ENCODE measurements at regions not wholly inside any gene's neighbourhood (a gene's known extent, or its start where the extent isn't known, plus 50 kb on each side); places are given as distances from the start of the nearest gene placed in this dataset.

DNA sequence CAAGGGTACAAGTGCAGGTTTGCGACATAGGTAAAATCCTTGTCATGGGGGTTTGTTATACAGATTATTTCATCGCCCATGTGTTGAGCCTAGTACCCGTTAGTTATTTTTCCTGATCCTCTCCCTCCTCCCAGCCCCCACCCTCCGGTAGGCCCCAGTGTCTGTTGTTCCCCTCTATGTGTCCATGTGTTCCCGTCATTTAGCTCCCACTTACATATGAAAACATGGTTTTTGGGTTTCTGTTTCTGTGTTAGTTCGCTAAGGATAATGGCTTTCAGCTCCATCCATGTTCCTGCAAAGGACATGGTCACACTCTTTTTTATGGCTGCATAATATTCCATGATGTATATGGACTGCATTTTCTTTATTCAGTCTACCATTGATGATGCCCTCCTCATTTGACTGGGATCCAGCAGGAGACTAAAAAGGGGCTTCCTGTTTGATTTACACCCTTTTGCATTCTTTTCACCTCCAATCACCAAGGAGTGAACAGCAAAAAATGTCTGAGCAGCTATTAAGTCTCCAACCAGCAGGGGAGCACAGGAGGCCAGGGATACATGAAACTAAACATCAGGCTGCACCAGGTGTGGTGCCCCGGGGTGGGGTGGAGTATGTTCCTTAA lies 188.2 kb downstream of the SKIDA1 start:
- TF ChIP-seq, protein P1, sequence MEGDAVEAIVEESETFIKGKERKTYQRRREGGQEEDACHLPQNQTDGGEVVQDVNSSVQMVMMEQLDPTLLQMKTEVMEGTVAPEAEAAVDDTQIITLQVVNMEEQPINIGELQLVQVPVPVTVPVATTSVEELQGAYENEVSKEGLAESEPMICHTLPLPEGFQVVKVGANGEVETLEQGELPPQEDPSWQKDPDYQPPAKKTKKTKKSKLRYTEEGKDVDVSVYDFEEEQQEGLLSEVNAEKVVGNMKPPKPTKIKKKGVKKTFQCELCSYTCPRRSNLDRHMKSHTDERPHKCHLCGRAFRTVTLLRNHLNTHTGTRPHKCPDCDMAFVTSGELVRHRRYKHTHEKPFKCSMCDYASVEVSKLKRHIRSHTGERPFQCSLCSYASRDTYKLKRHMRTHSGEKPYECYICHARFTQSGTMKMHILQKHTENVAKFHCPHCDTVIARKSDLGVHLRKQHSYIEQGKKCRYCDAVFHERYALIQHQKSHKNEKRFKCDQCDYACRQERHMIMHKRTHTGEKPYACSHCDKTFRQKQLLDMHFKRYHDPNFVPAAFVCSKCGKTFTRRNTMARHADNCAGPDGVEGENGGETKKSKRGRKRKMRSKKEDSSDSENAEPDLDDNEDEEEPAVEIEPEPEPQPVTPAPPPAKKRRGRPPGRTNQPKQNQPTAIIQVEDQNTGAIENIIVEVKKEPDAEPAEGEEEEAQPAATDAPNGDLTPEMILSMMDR (IDR thresholded peaks at IDR 0.05), result no peak
- no peak for TF ChIP-seq POLR2AphosphoS5 (IDR thresholded peaks at IDR 0.05)
